Keratinocyte (primary cell): ENCODE measurements at regions not wholly inside any gene's neighbourhood (a gene's known extent, or its start where the extent isn't known, plus 50 kb on each side); places are given as distances from the start of the nearest gene placed in this dataset.

Experiments used
- EZH2 ChIP-seq: IDR thresholded peaks from one replicate; pipeline ENCODE4 v1.6.1; 2012; ENCODE audit warnings: inconsistent platforms, mild to moderate bottlenecking, low read length, moderate library complexity
- TF ChIP-seq, protein P1 (sequence below), 3 experiments: IDR thresholded peaks in 1 of 3; conservative IDR thresholded peaks in 1 of 3; optimal IDR thresholded peaks in 1 of 3; 2 replicates in 2 of 3; 3 replicates in 1 of 3; pipeline versions ENCODE3 to v1.5.1; 2011; ENCODE audit warnings: low read length in 3 of 3, mild to moderate bottlenecking in 3 of 3, moderate library complexity in 2 of 3, control low read depth in 1 of 3, inconsistent platforms in 1 of 3; ENCODE audit not compliant: insufficient read depth in 2 of 3; ENCODE audit errors: extremely low read depth in 1 of 3

GRCh38 chr16:72300892-72301291, 128.9 kb upstream of the PMFBP1 start:
- TF ChIP-seq, protein P1, sequence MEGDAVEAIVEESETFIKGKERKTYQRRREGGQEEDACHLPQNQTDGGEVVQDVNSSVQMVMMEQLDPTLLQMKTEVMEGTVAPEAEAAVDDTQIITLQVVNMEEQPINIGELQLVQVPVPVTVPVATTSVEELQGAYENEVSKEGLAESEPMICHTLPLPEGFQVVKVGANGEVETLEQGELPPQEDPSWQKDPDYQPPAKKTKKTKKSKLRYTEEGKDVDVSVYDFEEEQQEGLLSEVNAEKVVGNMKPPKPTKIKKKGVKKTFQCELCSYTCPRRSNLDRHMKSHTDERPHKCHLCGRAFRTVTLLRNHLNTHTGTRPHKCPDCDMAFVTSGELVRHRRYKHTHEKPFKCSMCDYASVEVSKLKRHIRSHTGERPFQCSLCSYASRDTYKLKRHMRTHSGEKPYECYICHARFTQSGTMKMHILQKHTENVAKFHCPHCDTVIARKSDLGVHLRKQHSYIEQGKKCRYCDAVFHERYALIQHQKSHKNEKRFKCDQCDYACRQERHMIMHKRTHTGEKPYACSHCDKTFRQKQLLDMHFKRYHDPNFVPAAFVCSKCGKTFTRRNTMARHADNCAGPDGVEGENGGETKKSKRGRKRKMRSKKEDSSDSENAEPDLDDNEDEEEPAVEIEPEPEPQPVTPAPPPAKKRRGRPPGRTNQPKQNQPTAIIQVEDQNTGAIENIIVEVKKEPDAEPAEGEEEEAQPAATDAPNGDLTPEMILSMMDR (optimal IDR thresholded peaks at IDR 0.05 in 1 of 3, IDR thresholded peaks at IDR 0.05 in 1 of 3, conservative IDR thresholded peaks at IDR 0.05 in 1 of 3; ENCODE audit: extremely low read depth in 1 of 3, insufficient read depth in 2 of 3, low read length in 3 of 3), result no peak
- no peak for TF ChIP-seq EZH2
